ENCODE measurements at regions not wholly inside any gene's neighbourhood (a gene's known extent, or its start where the extent isn't known, plus 50 kb on each side); places are given as distances from the start of the nearest gene placed in this dataset.

- TF ChIP-seq CTCF (IDR thresholded peaks at IDR 0.05): no peak
Measured at GRCh38 chrX:1105671-1106419, 106.6 kb downstream of the CRLF2 start.

GRCh38 chrX:1103360-1103759 lies 109.1 kb downstream of the CRLF2 start:
- no peak for TF ChIP-seq CTCF (IDR thresholded peaks at IDR 0.05)

DNA sequence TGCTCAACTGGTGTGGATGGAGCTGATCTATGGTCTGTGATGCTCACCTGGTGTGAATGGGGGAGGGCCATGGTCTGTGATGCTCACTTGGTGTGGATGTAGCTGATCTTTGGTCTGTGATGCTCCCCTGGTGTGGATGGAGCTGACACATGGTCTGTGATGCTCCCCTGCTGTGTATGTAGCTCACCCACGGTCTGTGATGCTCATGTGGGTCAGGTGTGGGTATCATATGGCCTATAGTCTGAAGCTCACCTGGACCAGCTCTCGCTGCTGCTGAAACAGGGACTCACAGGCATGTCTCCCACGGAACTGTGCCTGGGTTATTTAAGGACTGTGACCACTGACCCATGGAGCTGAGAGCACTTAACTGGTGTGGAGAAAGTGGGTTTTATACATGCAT lies 109.7 kb downstream of the CRLF2 start:
- TF ChIP-seq CTCF (IDR thresholded peaks at IDR 0.05): no peak

- TF ChIP-seq CTCF (IDR thresholded peaks at IDR 0.05): no peak
Measured at GRCh38 chrX:1099146-1099770, 113.2 kb downstream of the CRLF2 start.

DNA sequence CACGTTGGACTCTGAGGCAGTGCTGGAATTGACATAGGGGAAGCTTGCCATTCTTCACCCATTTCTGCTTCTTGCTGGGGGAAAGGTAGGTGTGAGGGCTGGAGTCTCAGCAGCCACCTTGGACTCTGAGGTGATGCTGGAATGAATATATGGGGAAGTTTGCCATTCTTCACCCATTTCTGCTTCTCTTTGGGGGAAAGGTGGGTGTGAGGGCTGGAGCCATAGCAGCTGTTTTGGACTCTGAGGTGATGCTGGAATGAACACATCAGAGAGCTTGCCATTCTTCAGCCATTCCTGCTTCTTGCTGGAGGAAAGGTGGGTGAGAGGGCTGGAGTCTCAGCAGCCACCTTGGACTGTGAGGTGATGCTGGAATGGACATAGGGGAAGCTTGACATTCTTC lies 115.1 kb downstream of the CRLF2 start:
- no peak for TF ChIP-seq CTCF (IDR thresholded peaks at IDR 0.05)

DNA sequence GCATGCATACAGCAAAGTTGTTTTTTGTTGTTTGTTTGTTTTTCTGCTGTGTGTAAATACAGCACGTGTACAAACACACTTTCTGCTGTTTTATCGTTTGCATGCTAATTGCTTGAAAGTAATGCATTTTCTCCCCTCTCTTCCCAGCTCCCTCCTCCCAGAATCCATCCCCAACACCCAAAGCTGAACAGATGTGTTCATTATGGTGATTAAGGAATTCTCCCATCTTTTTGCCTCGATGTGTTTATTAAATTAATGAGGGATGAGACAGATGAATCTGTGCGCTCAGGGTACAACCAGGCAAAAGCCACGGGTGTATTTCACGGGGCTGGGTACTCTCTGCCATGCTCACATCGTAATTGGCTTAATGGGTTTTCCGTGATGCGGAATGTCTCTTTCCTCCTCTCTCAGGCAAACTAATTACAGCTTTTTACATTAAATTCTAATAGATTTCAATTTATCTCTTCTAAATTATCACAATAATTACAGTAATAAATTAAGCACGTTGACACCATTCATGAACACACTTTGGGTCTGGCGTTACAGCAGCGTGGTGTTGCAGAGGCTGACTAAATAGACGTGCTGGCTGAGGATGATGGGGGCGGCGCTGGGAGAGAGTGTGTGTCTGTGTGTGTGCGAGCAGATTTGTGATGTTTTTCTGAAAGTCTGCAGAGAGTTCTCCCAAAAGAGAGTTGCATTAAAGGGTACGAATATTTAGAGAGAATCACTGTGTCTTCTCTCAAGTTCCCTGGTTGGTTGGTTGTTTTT lies 117.7 kb downstream of the CRLF2 start:
- no peak for TF ChIP-seq CTCF (IDR thresholded peaks at IDR 0.05)

GRCh38 chrX:1093586-1094421 lies 118.6 kb downstream of the CRLF2 start:
- TF ChIP-seq CTCF (IDR thresholded peaks at IDR 0.05): no peak

Measured in LNCAP (cell line).